Islet of Langerhans (tissue), 1 donor: ENCODE measurements at regions not wholly inside any gene's neighbourhood (a gene's known extent, or its start where the extent isn't known, plus 50 kb on each side); places are given as distances from the start of the nearest gene placed in this dataset.

Experiments
- FAIRE-seq: peaks from one replicate; lab custom pipeline; 2011; peaks lifted over from hg19 to GRCh38; lab: Jason Lieb, UNC

GRCh38 chr3:64741341-64741740 is 53.5 kb upstream of the ADAMTS9 start:
- FAIRE-seq = no peak

- FAIRE-seq = no peak
Observed at GRCh38 chr3:64739971-64740631, 52.3 kb upstream of the ADAMTS9 start.
